HepG2 (cell line): ENCODE measurements at regions not wholly inside any gene's neighbourhood (a gene's known extent, or its start where the extent isn't known, plus 50 kb on each side); places are given as distances from the start of the nearest gene placed in this dataset.

ENCODE experiments used
- CBFB ChIP-seq: sonication (generic); formaldehyde crosslinking; IDR thresholded peaks from 2 replicates; pipeline ENCODE4 v1.4.0; 2020; ENCODE audit warnings: missing genetic modification reagents
- HDAC2 ChIP-seq: sonication (generic); formaldehyde crosslinking; IDR thresholded peaks from 2 replicates; pipeline ENCODE4 v1.4.0; 2020; ENCODE audit warnings: missing genetic modification reagents
- HDAC6 ChIP-seq: fragments of 200-600 bp; sonication (generic); IDR thresholded peaks from 2 replicates; pipeline ENCODE4 v1.7.0; 2017; ENCODE audit warnings: mild to moderate bottlenecking, antibody characterized with exemption, low read length, low read depth
- KLF16 ChIP-seq, 2 experiments: sonication (generic) in 1 of 2; formaldehyde crosslinking in 1 of 2; IDR thresholded peaks; 2 replicates each; pipeline versions ENCODE4 v1.6.1 to v1.8.0; 2016 to 2023; ENCODE audit warnings: missing genetic modification reagents in 2 of 2, missing compliant biosample characterization in 1 of 2
- THAP11 ChIP-seq: IDR thresholded peaks from 2 replicates; pipeline ENCODE4 v1.6.1; 2016; ENCODE audit warnings: missing biosample characterization, missing genetic modification reagents
- ZNF207 ChIP-seq: fragments of 450-650 bp; IDR thresholded peaks from 2 replicates; pipeline ENCODE4 v1.6.1; 2016; ENCODE audit warnings: antibody characterized with exemption, borderline replicate concordance
- ZZZ3 ChIP-seq: sonication (generic); formaldehyde crosslinking; IDR thresholded peaks from 2 replicates; pipeline ENCODE4 v1.4.0; 2020; ENCODE audit warnings: missing genetic modification reagents, mild to moderate bottlenecking, borderline replicate concordance
- TF ChIP-seq, protein P1 (sequence below): sonication (generic); formaldehyde crosslinking; IDR thresholded peaks from 2 replicates; pipeline ENCODE4 v1.9.0; 2021; ENCODE audit warnings: missing genetic modification reagents, borderline replicate concordance
- TF ChIP-seq, protein P2 (sequence below), 2 experiments: IDR thresholded peaks; 2 replicates each; pipeline ENCODE4 v1.6.1; 2011 to 2012; ENCODE audit warnings: low read length in 2 of 2, borderline replicate concordance in 1 of 2, low read depth in 1 of 2, mild to moderate bottlenecking in 1 of 2, moderate library complexity in 1 of 2
- TF ChIP-seq, protein P3 (sequence below): IDR thresholded peaks from 2 replicates; pipeline ENCODE4 v1.6.1; 2016
- TF ChIP-seq, protein P4 (sequence below): sonication (generic); formaldehyde crosslinking; IDR thresholded peaks from 2 replicates; pipeline ENCODE4 v1.4.0; 2020; ENCODE audit warnings: missing genetic modification reagents
- TF ChIP-seq, protein P5 (sequence below): sonication (generic); formaldehyde crosslinking; IDR thresholded peaks from 2 replicates; pipeline ENCODE4 v1.4.0; 2020; ENCODE audit warnings: missing genetic modification reagents

DNA sequence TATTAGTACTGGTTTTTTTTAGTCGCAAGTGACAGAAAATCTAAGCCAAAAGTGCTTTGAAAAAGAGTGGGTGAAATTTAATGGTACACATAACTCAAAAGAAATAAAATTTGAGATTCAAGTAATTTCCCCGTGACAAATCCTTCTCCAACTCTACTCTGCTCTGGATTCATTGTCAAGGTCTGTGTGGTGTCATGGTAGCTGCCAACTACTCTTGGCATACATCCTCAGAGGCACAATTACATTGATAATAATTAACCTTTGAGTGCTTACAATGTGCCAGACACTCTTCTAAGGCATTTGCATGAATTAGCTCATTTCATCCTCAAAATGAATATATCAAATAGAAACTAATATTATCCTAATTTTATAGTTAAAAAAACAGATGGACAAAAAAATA, 1153.9 kb upstream of the NCAM2 start:
- TF ChIP-seq ZNF207 (no peak), HDAC6 (no peak), ZZZ3 (no peak), THAP11 (no peak), KLF16 (CRISPR knock-in tag; IDR thresholded peaks at IDR 0.05) (no peak), HDAC2 (no peak), CBFB (CRISPR knock-in tag) (no peak)
- TF ChIP-seq, protein P1, sequence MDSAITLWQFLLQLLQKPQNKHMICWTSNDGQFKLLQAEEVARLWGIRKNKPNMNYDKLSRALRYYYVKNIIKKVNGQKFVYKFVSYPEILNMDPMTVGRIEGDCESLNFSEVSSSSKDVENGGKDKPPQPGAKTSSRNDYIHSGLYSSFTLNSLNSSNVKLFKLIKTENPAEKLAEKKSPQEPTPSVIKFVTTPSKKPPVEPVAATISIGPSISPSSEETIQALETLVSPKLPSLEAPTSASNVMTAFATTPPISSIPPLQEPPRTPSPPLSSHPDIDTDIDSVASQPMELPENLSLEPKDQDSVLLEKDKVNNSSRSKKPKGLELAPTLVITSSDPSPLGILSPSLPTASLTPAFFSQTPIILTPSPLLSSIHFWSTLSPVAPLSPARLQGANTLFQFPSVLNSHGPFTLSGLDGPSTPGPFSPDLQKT: no peak
- TF ChIP-seq, protein P2, sequence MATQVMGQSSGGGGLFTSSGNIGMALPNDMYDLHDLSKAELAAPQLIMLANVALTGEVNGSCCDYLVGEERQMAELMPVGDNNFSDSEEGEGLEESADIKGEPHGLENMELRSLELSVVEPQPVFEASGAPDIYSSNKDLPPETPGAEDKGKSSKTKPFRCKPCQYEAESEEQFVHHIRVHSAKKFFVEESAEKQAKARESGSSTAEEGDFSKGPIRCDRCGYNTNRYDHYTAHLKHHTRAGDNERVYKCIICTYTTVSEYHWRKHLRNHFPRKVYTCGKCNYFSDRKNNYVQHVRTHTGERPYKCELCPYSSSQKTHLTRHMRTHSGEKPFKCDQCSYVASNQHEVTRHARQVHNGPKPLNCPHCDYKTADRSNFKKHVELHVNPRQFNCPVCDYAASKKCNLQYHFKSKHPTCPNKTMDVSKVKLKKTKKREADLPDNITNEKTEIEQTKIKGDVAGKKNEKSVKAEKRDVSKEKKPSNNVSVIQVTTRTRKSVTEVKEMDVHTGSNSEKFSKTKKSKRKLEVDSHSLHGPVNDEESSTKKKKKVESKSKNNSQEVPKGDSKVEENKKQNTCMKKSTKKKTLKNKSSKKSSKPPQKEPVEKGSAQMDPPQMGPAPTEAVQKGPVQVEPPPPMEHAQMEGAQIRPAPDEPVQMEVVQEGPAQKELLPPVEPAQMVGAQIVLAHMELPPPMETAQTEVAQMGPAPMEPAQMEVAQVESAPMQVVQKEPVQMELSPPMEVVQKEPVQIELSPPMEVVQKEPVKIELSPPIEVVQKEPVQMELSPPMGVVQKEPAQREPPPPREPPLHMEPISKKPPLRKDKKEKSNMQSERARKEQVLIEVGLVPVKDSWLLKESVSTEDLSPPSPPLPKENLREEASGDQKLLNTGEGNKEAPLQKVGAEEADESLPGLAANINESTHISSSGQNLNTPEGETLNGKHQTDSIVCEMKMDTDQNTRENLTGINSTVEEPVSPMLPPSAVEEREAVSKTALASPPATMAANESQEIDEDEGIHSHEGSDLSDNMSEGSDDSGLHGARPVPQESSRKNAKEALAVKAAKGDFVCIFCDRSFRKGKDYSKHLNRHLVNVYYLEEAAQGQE (IDR thresholded peaks at IDR 0.05; ENCODE audit: borderline replicate concordance in 1 of 2, low read depth in 1 of 2, low read length in 2 of 2): no peak
- TF ChIP-seq, protein P3, sequence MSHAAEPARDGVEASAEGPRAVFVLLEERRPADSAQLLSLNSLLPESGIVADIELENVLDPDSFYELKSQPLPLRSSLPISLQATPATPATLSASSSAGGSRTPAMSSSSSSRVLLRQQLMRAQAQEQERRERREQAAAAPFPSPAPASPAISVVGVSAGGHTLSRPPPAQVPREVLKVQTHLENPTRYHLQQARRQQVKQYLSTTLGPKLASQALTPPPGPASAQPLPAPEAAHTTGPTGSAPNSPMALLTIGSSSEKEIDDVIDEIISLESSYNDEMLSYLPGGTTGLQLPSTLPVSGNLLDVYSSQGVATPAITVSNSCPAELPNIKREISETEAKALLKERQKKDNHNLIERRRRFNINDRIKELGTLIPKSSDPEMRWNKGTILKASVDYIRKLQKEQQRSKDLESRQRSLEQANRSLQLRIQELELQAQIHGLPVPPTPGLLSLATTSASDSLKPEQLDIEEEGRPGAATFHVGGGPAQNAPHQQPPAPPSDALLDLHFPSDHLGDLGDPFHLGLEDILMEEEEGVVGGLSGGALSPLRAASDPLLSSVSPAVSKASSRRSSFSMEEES (CRISPR knock-in tag): no peak
- TF ChIP-seq, protein P4, sequence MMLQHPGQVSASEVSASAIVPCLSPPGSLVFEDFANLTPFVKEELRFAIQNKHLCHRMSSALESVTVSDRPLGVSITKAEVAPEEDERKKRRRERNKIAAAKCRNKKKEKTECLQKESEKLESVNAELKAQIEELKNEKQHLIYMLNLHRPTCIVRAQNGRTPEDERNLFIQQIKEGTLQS (CRISPR knock-in tag): no peak
- TF ChIP-seq, protein P5, sequence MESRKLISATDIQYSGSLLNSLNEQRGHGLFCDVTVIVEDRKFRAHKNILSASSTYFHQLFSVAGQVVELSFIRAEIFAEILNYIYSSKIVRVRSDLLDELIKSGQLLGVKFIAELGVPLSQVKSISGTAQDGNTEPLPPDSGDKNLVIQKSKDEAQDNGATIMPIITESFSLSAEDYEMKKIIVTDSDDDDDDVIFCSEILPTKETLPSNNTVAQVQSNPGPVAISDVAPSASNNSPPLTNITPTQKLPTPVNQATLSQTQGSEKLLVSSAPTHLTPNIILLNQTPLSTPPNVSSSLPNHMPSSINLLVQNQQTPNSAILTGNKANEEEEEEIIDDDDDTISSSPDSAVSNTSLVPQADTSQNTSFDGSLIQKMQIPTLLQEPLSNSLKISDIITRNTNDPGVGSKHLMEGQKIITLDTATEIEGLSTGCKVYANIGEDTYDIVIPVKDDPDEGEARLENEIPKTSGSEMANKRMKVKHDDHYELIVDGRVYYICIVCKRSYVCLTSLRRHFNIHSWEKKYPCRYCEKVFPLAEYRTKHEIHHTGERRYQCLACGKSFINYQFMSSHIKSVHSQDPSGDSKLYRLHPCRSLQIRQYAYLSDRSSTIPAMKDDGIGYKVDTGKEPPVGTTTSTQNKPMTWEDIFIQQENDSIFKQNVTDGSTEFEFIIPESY (CRISPR knock-in tag): no peak
